HCT116 (cell line): ENCODE measurements at regions not wholly inside any gene's neighbourhood (a gene's known extent, or its start where the extent isn't known, plus 50 kb on each side); places are given as distances from the start of the nearest gene placed in this dataset.

Experiments
- CTCF ChIP-seq, 3 experiments: fragments of 200-600 bp in 1 of 3; sonication (generic) in 1 of 3; IDR thresholded peaks in 2 of 3; conservative IDR thresholded peaks in 1 of 3; 2 replicates each; pipeline ENCODE4 v1.5.1; 2012 to 2017; ENCODE audit warnings: low read depth in 2 of 3, low read length in 2 of 3, antibody characterized with exemption in 1 of 3, borderline replicate concordance in 1 of 3, control low read depth in 1 of 3, mild to moderate bottlenecking in 1 of 3, mixed read lengths in 1 of 3, mixed run types in 1 of 3, moderate library complexity in 1 of 3; ENCODE audit not compliant: insufficient read depth in 1 of 3
- EZH2phosphoT487 ChIP-seq: fragments of 200-600 bp; IDR thresholded peaks from 2 replicates; pipeline ENCODE4 v1.6.1; 2018; ENCODE audit warnings: antibody characterized with exemption, borderline replicate concordance
- POLR2A ChIP-seq: IDR thresholded peaks from 2 replicates; pipeline ENCODE4 v1.7.0; 2011; ENCODE audit warnings: borderline replicate concordance; ENCODE audit not compliant: insufficient read depth, insufficient read length; ENCODE audit errors: extremely low read depth
- REST ChIP-seq: IDR thresholded peaks from 2 replicates; pipeline ENCODE4 v1.6.1; 2012; ENCODE audit warnings: low read depth

GRCh38 chr2:215615803-215616174 is 179.9 kb upstream of the FN1 start:
- TF ChIP-seq REST (no peak), POLR2A (no peak), EZH2phosphoT487 (no peak), CTCF (IDR thresholded peaks at IDR 0.05 in 2 of 3, conservative IDR thresholded peaks at IDR 0.05 in 1 of 3; ENCODE audit: borderline replicate concordance in 1 of 3, insufficient read depth in 1 of 3, low read depth in 2 of 3, low read length in 2 of 3) (no peak)
